Lung (tissue), 11 donors: ENCODE measurements at regions not wholly inside any gene's neighbourhood (a gene's known extent, or its start where the extent isn't known, plus 50 kb on each side); places are given as distances from the start of the nearest gene placed in this dataset.

ENCODE experiments used
- ATAC-seq: fragments of 200-7000 bp; cut with Tn5 transposase; one replicate; pipeline ENCODE4 v1.9.1; 2020; ENCODE audit warnings: moderate number of reproducible peaks; ENCODE audit not compliant: insufficient read depth, low FRiP score
- DNase-seq, 3 donors: peaks; one replicate each; pipeline ENCODE4 v3.0.0-alpha.2; 2013 to 2017
- H3K27ac ChIP-seq, 2 donors: one replicate each; pipeline ENCODE4 v1.5.1; 2013; ENCODE audit warnings: mild to moderate bottlenecking in 2 of 2, moderate library complexity in 2 of 2, control low read depth in 1 of 2, inconsistent platforms in 1 of 2, low read depth in 1 of 2, low read length in 1 of 2
- H3K27me3 ChIP-seq, 3 donors: one replicate each; pipeline ENCODE4 v1.5.1; 2013; ENCODE audit warnings: low read length in 2 of 3; ENCODE audit not compliant: control insufficient read depth in 3 of 3, insufficient read depth in 3 of 3
- H3K36me3 ChIP-seq, 4 donors: one replicate each; pipeline ENCODE4 v1.5.1; 2013; ENCODE audit warnings: low read length in 4 of 4, mild to moderate bottlenecking in 1 of 4, moderate library complexity in 1 of 4; ENCODE audit not compliant: control insufficient read depth in 4 of 4, insufficient read depth in 4 of 4
- H3K4me1 ChIP-seq, 5 donors: one replicate each; pipeline ENCODE4 v1.5.1; 2013; ENCODE audit warnings: low read length in 5 of 5, mild to moderate bottlenecking in 2 of 5, moderate library complexity in 1 of 5; ENCODE audit not compliant: control insufficient read depth in 5 of 5, insufficient read depth in 5 of 5
- H3K4me3 ChIP-seq: one replicate; pipeline ENCODE4 v1.5.1; 2013; ENCODE audit warnings: mild to moderate bottlenecking, control low read depth, moderate library complexity
- H3K9ac ChIP-seq, 2 donors: one replicate each; pipeline ENCODE4 v1.5.1; 2013; ENCODE audit warnings: low read length in 2 of 2, control low read depth in 1 of 2; ENCODE audit not compliant: insufficient read depth in 1 of 2
- H3K9me3 ChIP-seq, 4 donors: one replicate each; pipeline ENCODE4 v1.5.1; 2013; ENCODE audit warnings: low read length in 3 of 4, mild to moderate bottlenecking in 1 of 4, moderate library complexity in 1 of 4; ENCODE audit not compliant: control insufficient read depth in 4 of 4, insufficient read depth in 3 of 4
- WGBS, 2 donors: extraction: QIAGEN DNeasy Blood & Tissue Kit; methylation state at CpG; one replicate each; pipeline ENCODE4 v1.1.7; 2013; 5-methylcytosine and 5-hydroxymethylcytosine counted together
- TF ChIP-seq, protein P1 (sequence below): IDR thresholded peaks from 2 replicates; pipeline ENCODE4 v1.5.1; 2012; ENCODE audit warnings: mild to moderate bottlenecking; ENCODE audit errors: control extremely low read depth, extremely low read depth
- donor health status: control.
- donor health status: control.
- donor health status: Bipolar disorder and iron deficiency.
- donor health status: healthy.
- donor health status: DM: yes; HTN: yes; CAD: no.

DNA sequence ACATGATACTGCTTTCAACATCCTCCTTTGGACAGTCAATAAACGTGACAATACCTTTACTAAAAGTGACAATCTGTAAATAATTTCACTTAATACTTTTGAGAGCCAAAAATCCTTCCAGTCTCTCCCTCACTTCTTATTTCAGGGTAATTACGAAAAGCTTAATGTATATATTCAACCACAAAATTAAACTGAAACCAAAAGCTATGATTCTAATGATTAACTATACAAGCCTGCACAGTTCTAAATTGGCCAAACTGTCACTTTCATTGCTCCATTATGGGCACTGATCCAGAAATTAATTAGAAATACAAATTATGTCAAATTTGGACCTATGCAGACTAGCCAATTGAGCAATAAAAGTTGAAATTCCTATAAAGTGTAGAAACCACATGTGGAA lies 696.5 kb upstream of the MIS18BP1 start:
- Histone ChIP-seq H3K4me3 (no peak overlapping the region), H3K4me1 (no peaks in the 10 kb centered on the region), H3K27ac (no peak overlapping the region), H3K36me3 (no peaks in the 10 kb centered on the region), H3K9me3 (no peaks in the 10 kb centered on the region), H3K27me3 (no peaks in the 10 kb centered on the region), H3K9ac (no peak overlapping the region)
- WGBS, 2 donors, result 63 to 80% methylated on average over 2 of the region's 2 CpGs
- ATAC-seq, result no peak
- TF ChIP-seq, protein P1, sequence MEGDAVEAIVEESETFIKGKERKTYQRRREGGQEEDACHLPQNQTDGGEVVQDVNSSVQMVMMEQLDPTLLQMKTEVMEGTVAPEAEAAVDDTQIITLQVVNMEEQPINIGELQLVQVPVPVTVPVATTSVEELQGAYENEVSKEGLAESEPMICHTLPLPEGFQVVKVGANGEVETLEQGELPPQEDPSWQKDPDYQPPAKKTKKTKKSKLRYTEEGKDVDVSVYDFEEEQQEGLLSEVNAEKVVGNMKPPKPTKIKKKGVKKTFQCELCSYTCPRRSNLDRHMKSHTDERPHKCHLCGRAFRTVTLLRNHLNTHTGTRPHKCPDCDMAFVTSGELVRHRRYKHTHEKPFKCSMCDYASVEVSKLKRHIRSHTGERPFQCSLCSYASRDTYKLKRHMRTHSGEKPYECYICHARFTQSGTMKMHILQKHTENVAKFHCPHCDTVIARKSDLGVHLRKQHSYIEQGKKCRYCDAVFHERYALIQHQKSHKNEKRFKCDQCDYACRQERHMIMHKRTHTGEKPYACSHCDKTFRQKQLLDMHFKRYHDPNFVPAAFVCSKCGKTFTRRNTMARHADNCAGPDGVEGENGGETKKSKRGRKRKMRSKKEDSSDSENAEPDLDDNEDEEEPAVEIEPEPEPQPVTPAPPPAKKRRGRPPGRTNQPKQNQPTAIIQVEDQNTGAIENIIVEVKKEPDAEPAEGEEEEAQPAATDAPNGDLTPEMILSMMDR, result no peak
- no peak for DNase-seq

DNA sequence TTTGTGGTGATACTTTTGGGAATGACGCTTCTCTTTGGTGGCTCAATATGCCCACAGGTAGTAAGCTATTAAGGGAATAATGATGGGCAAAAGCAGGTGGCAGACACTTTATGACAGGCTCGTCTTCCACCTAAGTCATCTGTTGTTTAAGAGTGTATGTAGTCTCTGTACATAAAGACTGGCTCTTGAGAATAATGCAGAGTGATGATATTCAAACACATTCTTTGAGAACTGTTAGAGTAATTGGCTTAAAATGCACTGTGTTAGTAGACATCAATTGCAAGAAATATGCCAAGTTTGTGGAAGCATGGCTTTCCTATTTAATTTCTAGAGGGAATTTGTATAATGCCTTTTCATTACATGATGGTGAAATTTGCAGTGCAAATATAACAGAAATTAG lies 694.8 kb upstream of the MIS18BP1 start:
- Histone ChIP-seq H3K4me3 (no peak overlapping the region), H3K27ac (no peak overlapping the region), H3K9ac (no peak overlapping the region), H3K4me1 (no peaks in the 10 kb centered on the region), H3K27me3 (no peaks in the 10 kb centered on the region), H3K36me3 (no peaks in the 10 kb centered on the region), H3K9me3 (no peaks in the 10 kb centered on the region)
- no peak for DNase-seq
- ATAC-seq, result no peak
- TF ChIP-seq, protein P1, result no peak
- 84 to 88% methylated on average over 2 of the region's 2 CpGs for WGBS, 2 donors

GRCh38 chr14:45946251-45946650 lies 693.2 kb upstream of the MIS18BP1 start:
- ATAC-seq (no peak), DNase-seq (no peak)
- Histone ChIP-seq H3K36me3 (no peaks in the 10 kb centered on the region), H3K4me3 (no peak overlapping the region), H3K27me3 (no peaks in the 10 kb centered on the region), H3K27ac (no peak overlapping the region), H3K9ac (no peak overlapping the region), H3K4me1 (no peaks in the 10 kb centered on the region), H3K9me3 (no peaks in the 10 kb centered on the region)
- TF ChIP-seq, protein P1, result no peak
- WGBS, 2 donors, result 76 to 79% methylated on average over 3 of the region's 3 CpGs

DNA sequence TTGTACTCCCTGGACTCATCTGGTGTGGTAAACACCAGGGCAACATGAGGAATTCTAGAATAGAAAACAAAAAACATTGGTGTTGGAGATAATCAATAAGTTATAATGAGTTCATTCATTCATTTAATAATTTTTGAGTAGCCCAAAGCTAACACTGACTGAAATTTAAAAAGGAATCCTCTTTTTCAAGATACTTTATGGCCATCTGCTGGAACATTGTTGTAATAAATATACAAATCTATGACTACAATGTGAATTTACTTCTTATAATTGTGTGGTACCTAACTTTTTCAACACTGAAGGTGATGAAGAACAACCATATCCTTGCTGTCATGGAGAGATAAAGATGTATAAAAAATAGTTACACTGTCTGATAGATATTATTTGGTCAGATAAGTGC lies 687.3 kb upstream of the MIS18BP1 start:
- Histone ChIP-seq H3K27ac (no peak overlapping the region), H3K27me3 (no peaks in the 10 kb centered on the region), H3K36me3 (no peaks in the 10 kb centered on the region), H3K9ac (no peak overlapping the region), H3K4me3 (no peak overlapping the region), H3K9me3 (no peaks in the 10 kb centered on the region), H3K4me1 (no peaks in the 10 kb centered on the region)
- DNase-seq (no peak), ATAC-seq (no peak)
- TF ChIP-seq, protein P1, result no peak
